ENCODE measurements at regions not wholly inside any gene's neighbourhood (a gene's known extent, or its start where the extent isn't known, plus 50 kb on each side); places are given as distances from the start of the nearest gene placed in this dataset.

DNA sequence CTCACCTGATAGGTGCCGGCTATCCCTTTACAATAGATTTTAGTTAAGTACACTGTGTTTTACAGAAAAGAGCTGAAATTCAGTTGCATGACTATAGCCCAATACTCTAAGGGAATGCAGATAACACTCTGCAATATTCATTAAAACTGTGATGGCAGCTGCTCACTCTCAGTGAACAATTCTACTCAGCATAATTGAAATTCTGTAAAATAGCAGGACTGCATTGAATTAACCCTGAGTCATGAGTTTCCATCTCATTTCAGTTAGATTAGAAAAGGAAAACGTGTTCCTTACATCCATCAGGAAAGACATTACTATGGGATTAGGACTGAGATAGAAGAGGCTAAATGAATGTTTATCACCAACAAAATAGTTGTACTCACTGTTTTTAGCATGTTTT is 613.3 kb upstream of the JAG1 start:
- no peak for ATAC-seq (ENCODE audit: low read depth)
- Histone ChIP-seq H2BK15ac (ENCODE audit: low read depth, low read length) (no peak overlapping the region), H3K9ac (ENCODE audit: low read depth, low read length) (no peak overlapping the region), H3K79me1 (ENCODE audit: low read depth in 1 of 2, low read length in 2 of 2) (no peaks in the 10 kb centered on the region), H2BK20ac (ENCODE audit: low read depth, low read length) (no peak overlapping the region), H3K4me3 (ENCODE audit: insufficient read depth, low read depth, low read length) (no peak overlapping the region), H3K4ac (ENCODE audit: low read depth, low read length) (no peak overlapping the region), H2AK9ac (replicated peaks; ENCODE audit: low read depth, low read length, poor library complexity) (no peak overlapping the region), H4K91ac (ENCODE audit: insufficient read depth, low read depth, low read length) (no peak overlapping the region), H3K14ac (replicated peaks; ENCODE audit: low read depth, low read length) (no peak overlapping the region), H3K4me2 (ENCODE audit: low read depth, low read length) (no peak overlapping the region), H3K56ac (ENCODE audit: extremely low read depth, insufficient read depth, low read length) (no peak overlapping the region), H3K9me3 (ENCODE audit: control insufficient read depth, insufficient read depth, low read length) (no peaks in the 10 kb centered on the region), H2AFZ (replicated peaks; ENCODE audit: low read length, poor library complexity) (no peak overlapping the region), H2AK5ac (ENCODE audit: low read depth, low read length) (no peak overlapping the region), H3K36me3 (ENCODE audit: control insufficient read depth, insufficient read depth, low read length) (no peaks in the 10 kb centered on the region), H4K20me1 (ENCODE audit: insufficient read depth, low read length) (no peaks in the 10 kb centered on the region), H3K9me1 (ENCODE audit: insufficient read depth, low read length) (no peaks in the 10 kb centered on the region), H2BK120ac (ENCODE audit: low read depth, low read length) (no peak overlapping the region), H4K8ac (ENCODE audit: low read depth in 2 of 2, low read length in 2 of 2) (no peak overlapping the region), H3K23ac (ENCODE audit: low read depth, low read length) (no peak overlapping the region), H3K27me3 (ENCODE audit: control insufficient read depth, insufficient read depth, low read length) (no peaks in the 10 kb centered on the region), H3K4me1 (ENCODE audit: control insufficient read depth, insufficient read depth, low read length) (no peaks in the 10 kb centered on the region), H2BK5ac (ENCODE audit: low read depth, low read length, poor library complexity, severe bottlenecking) (no peak overlapping the region), H3K27ac (ENCODE audit: insufficient read depth, low read length) (no peak overlapping the region), H3K18ac (ENCODE audit: low read depth, low read length) (no peak overlapping the region), H4K5ac (ENCODE audit: low read depth, low read length) (no peak overlapping the region)
- ChIA-PET CTCF (no interaction called here), POLR2A (ENCODE audit: unreplicated experiment) (interaction anchor here (0.5 kb wide), 1 partner anchor 814 kb away, joined by 3 read pairs; no protein-coding TSS in a partner anchor)
- BruUV-seq (replicated peaks) = no TSS peak
- 0 out of 2 replicates have a peak, but pooled peaks have one; percentile 13 for TF ChIP-seq MAFK (IDR thresholded peaks at IDR 0.05; ENCODE audit: low read depth, low read length)
- TF ChIP-seq CHD1 (IDR thresholded peaks at IDR 0.05; ENCODE audit: low read depth, low read length) = no peak
- intact Hi-C loops (cut with micrococcal nuclease) = no loop called here
- dilution Hi-C loops (cut with HindIII; ENCODE audit: low sequenced_read_pairs, unreplicated experiment) = no loop called here
- no peak for DNase-seq
- WGBS, 2 experiments (ENCODE audit: extremely low coverage in 2 of 2, insufficient read length in 1 of 2) = no CpG with 5 or more reads among the region's 2 CpGs
- in situ Hi-C loops (cut with MboI; ENCODE audit: low sequenced_read_pairs) = no loop called here
